ENCODE measurements at regions not wholly inside any gene's neighbourhood (a gene's known extent, or its start where the extent isn't known, plus 50 kb on each side); places are given as distances from the start of the nearest gene placed in this dataset.

GRCh38 chr4:11565899-11566298 is 137.2 kb upstream of the HS3ST1 start:
- ChIA-PET POLR2A (no interaction called here), CTCF (ENCODE audit: low intra/inter-chr PET ratio, low total read pairs) (no interaction called here)
- ATAC-seq (no peak), DNase-seq (ENCODE audit: low spot score) (no peak), FAIRE-seq (no peak)
- intact Hi-C loops (cut with micrococcal nuclease; ENCODE audit: unreplicated experiment) (no loop called here), in situ Hi-C loops (cut with HindIII; ENCODE audit: extremely low pct_ligation_motif_present, low pct_unique_long_range_greater_than_20kb) (no loop called here)
- WGBS (ENCODE audit: low lambda C conversion rate) = 36% methylated on average over 2 of the region's 2 CpGs
- Histone ChIP-seq H3K9me3 (ENCODE audit: low read length) (peaks cover 15% of the 10 kb centered on the region), H2AFZ (ENCODE audit: low read length) (no peak overlapping the region), H3K36me3 (replicated peaks in 1 of 2; ENCODE audit: control insufficient read depth in 1 of 2, insufficient read depth in 2 of 2, low read length in 2 of 2) (no peaks in the 10 kb centered on the region), H3K4me3 (replicated peaks in 1 of 3; ENCODE audit: insufficient read depth in 1 of 3, low read depth in 2 of 3, low read length in 3 of 3) (no peak overlapping the region), H3K27ac (ENCODE audit: extremely low read length, insufficient read depth, low read length) (no peak overlapping the region), H3K4me1 (ENCODE audit: insufficient read depth, low read length) (no peaks in the 10 kb centered on the region), H3K9ac (ENCODE audit: insufficient read depth, low read depth, low read length) (no peak overlapping the region), H4K20me1 (ENCODE audit: insufficient read depth, low read length) (no peaks in the 10 kb centered on the region), H3K27me3 (ENCODE audit: control insufficient read depth in 1 of 2, insufficient read depth in 2 of 2, low read length in 2 of 2) (no peaks in the 10 kb centered on the region), H3K79me2 (ENCODE audit: insufficient read depth, low read length) (no peaks in the 10 kb centered on the region), H3K4me2 (ENCODE audit: low read depth, low read length) (no peak overlapping the region)
- TF ChIP-seq DR1 (CRISPR knock-in tag; IDR thresholded peaks at IDR 0.05) = no peak
- no TSS peak for BruUV-seq (replicated peaks)

- intact Hi-C loops (cut with micrococcal nuclease; ENCODE audit: unreplicated experiment) = no loop called here
- CTCF ChIA-PET (ENCODE audit: low intra/inter-chr PET ratio, low total read pairs) = no interaction called here
- FAIRE-seq = no peak
Measured at GRCh38 chr4:11565213-11565612, 136.5 kb upstream of the HS3ST1 start.

GRCh38 chr4:11564021-11564420 is 135.3 kb upstream of the HS3ST1 start:
- Histone ChIP-seq H3K4me3 (replicated peaks in 1 of 3; ENCODE audit: insufficient read depth in 1 of 3, low read depth in 2 of 3, low read length in 3 of 3) (no peak overlapping the region), H3K4me2 (ENCODE audit: low read depth, low read length) (no peak overlapping the region), H3K9me3 (ENCODE audit: low read length) (peaks cover 10% of the 10 kb centered on the region), H3K36me3 (replicated peaks in 1 of 2; ENCODE audit: control insufficient read depth in 1 of 2, insufficient read depth in 2 of 2, low read length in 2 of 2) (no peaks in the 10 kb centered on the region), H3K79me2 (ENCODE audit: insufficient read depth, low read length) (no peaks in the 10 kb centered on the region), H3K9ac (ENCODE audit: insufficient read depth, low read depth, low read length) (no peak overlapping the region), H3K27ac (ENCODE audit: extremely low read length, insufficient read depth, low read length) (no peak overlapping the region), H3K27me3 (ENCODE audit: control insufficient read depth in 1 of 2, insufficient read depth in 2 of 2, low read length in 2 of 2) (no peaks in the 10 kb centered on the region), H4K20me1 (ENCODE audit: insufficient read depth, low read length) (no peaks in the 10 kb centered on the region), H2AFZ (ENCODE audit: low read length) (no peak overlapping the region), H3K4me1 (ENCODE audit: insufficient read depth, low read length) (no peaks in the 10 kb centered on the region)
- 9% methylated on average over 2 of the region's 2 CpGs for WGBS (ENCODE audit: low lambda C conversion rate)
- ChIA-PET CTCF (ENCODE audit: low intra/inter-chr PET ratio, low total read pairs) (no interaction called here), POLR2A (no interaction called here)
- DNase-seq (ENCODE audit: low spot score) = no peak
- intact Hi-C loops (cut with micrococcal nuclease; ENCODE audit: unreplicated experiment) (no loop called here), in situ Hi-C loops (cut with HindIII; ENCODE audit: extremely low pct_ligation_motif_present, low pct_unique_long_range_greater_than_20kb) (no loop called here)
- no peak for FAIRE-seq
- ATAC-seq = no peak
- no TSS peak for BruUV-seq (replicated peaks)
- TF ChIP-seq ZNF614 (CRISPR knock-in tag; IDR thresholded peaks at IDR 0.05; ENCODE audit: borderline replicate concordance) = no peak
- no peak for TF ChIP-seq ZNF143 (CRISPR knock-in tag; IDR thresholded peaks at IDR 0.05)
- no peak for TF ChIP-seq RNF219 (CRISPR knock-in tag; IDR thresholded peaks at IDR 0.05)
- no peak for TF ChIP-seq JDP2 (CRISPR knock-in tag; IDR thresholded peaks at IDR 0.05; ENCODE audit: borderline replicate concordance)
- no peak for TF ChIP-seq ZNF280B (CRISPR knock-in tag; IDR thresholded peaks at IDR 0.05; ENCODE audit: borderline replicate concordance)
- TF ChIP-seq ZNF766 (CRISPR knock-in tag; IDR thresholded peaks at IDR 0.05; ENCODE audit: borderline replicate concordance) = no peak
- no peak for TF ChIP-seq ZNF317 (CRISPR knock-in tag; IDR thresholded peaks at IDR 0.05)

More at GRCh38 chr4:11565213-11565612, 136.5 kb upstream of the HS3ST1 start:
- DNase-seq (ENCODE audit: low spot score) (no peak), ATAC-seq (no peak)
- H4K20me1 ChIP-seq (ENCODE audit: insufficient read depth, low read length) = no peaks in the 10 kb centered on the region
- H3K27ac ChIP-seq (ENCODE audit: extremely low read length, insufficient read depth, low read length) = no peak overlapping the region
- H3K9ac ChIP-seq (ENCODE audit: insufficient read depth, low read depth, low read length) = no peak overlapping the region
- no peaks in the 10 kb centered on the region for H3K4me1 ChIP-seq (ENCODE audit: insufficient read depth, low read length)
- H2AFZ ChIP-seq (ENCODE audit: low read length) = no peak overlapping the region
- H3K9me3 ChIP-seq (ENCODE audit: low read length) = peaks cover 15% of the 10 kb centered on the region
- no peak overlapping the region for H3K4me3 ChIP-seq (replicated peaks in 1 of 3; ENCODE audit: insufficient read depth in 1 of 3, low read depth in 2 of 3, low read length in 3 of 3)
- H3K27me3 ChIP-seq (ENCODE audit: control insufficient read depth in 1 of 2, insufficient read depth in 2 of 2, low read length in 2 of 2) = no peaks in the 10 kb centered on the region
- POLR2A ChIA-PET = no interaction called here
- H3K4me2 ChIP-seq (ENCODE audit: low read depth, low read length) = no peak overlapping the region
- no peaks in the 10 kb centered on the region for H3K36me3 ChIP-seq (replicated peaks in 1 of 2; ENCODE audit: control insufficient read depth in 1 of 2, insufficient read depth in 2 of 2, low read length in 2 of 2)
- H3K79me2 ChIP-seq (ENCODE audit: insufficient read depth, low read length) = no peaks in the 10 kb centered on the region
- no TSS peak for BruUV-seq (replicated peaks)
- TF ChIP-seq ZNF768 (CRISPR knock-in tag; IDR thresholded peaks at IDR 0.05) (no peak), ZNF12 (CRISPR knock-in tag; IDR thresholded peaks at IDR 0.05) (no peak), THAP11 (CRISPR knock-in tag; IDR thresholded peaks at IDR 0.05) (no peak), NAIF1 (CRISPR knock-in tag; IDR thresholded peaks at IDR 0.05; ENCODE audit: borderline replicate concordance) (no peak), ZNF816 (CRISPR knock-in tag; IDR thresholded peaks at IDR 0.05; ENCODE audit: borderline replicate concordance) (no peak), SRSF1 (optimal IDR thresholded peaks at IDR 0.05; ENCODE audit: low read depth, low read length) (no peak)
- 0% methylated on average over 1 of the region's 1 CpG for WGBS (ENCODE audit: low lambda C conversion rate)
- in situ Hi-C loops (cut with HindIII; ENCODE audit: extremely low pct_ligation_motif_present, low pct_unique_long_range_greater_than_20kb) = no loop called here

All from HepG2 (cell line).